Heart left ventricle (tissue), 16 donors: ENCODE measurements at regions not wholly inside any gene's neighbourhood (a gene's known extent, or its start where the extent isn't known, plus 50 kb on each side); places are given as distances from the start of the nearest gene placed in this dataset.

ENCODE experiments used
- ATAC-seq, 4 donors: fragments of 200-7000 bp; cut with Tn5 transposase; one replicate each; pipeline ENCODE4 v1.9.1; 2020 to 2022; ENCODE audit warnings: moderate library complexity in 4 of 4, mild to moderate bottlenecking in 3 of 4, moderate number of reproducible peaks in 1 of 4
- DNase-seq, 5 donors: peaks; one replicate each; pipeline ENCODE4 v3.0.0-alpha.2; 2020
- H3K27ac ChIP-seq, 12 donors: fragments of 200-600 bp; sonication (generic) in 4 of 12; one replicate each; pipeline versions ENCODE4 v1.5.0 to v1.8.0; 2016 to 2022; ENCODE audit warnings: mild to moderate bottlenecking in 2 of 12
- H3K27me3 ChIP-seq, 9 donors: fragments of 200-600 bp; sonication (generic) in 2 of 9; one replicate each; pipeline versions ENCODE4 v1.5.1 to v1.8.0; 2016 to 2022; ENCODE audit warnings: mild to moderate bottlenecking in 3 of 9
- H3K36me3 ChIP-seq, 9 donors: fragments of 200-600 bp; sonication (generic) in 2 of 9; one replicate each; pipeline versions ENCODE4 v1.5.0 to v1.8.0; 2018 to 2022; ENCODE audit warnings: mild to moderate bottlenecking in 2 of 9
- H3K4me1 ChIP-seq, 12 donors: fragments of 200-600 bp; sonication (generic) in 4 of 12; one replicate each; pipeline versions ENCODE4 v1.5.0 to v1.8.0; 2016 to 2022; ENCODE audit warnings: mild to moderate bottlenecking in 3 of 12
- H3K4me3 ChIP-seq, 12 donors: fragments of 200-600 bp; sonication (generic) in 4 of 12; one replicate each; pipeline versions ENCODE4 v1.5.0 to v1.8.0; 2017 to 2022; ENCODE audit warnings: mild to moderate bottlenecking in 9 of 12, moderate library complexity in 4 of 12
- H3K9me3 ChIP-seq, 12 donors: fragments of 200-600 bp; sonication (generic) in 4 of 12; one replicate each; pipeline versions ENCODE4 v1.5.0 to v1.8.0; 2016 to 2022; ENCODE audit warnings: mild to moderate bottlenecking in 1 of 12
- CTCF ChIP-seq, 12 donors: fragments of 200-600 bp; sonication (generic) in 4 of 12; IDR thresholded peaks; one replicate each; pipeline versions ENCODE4 v1.5.0 to v1.8.0; 2018 to 2022; ENCODE audit warnings: antibody characterized with exemption in 12 of 12, mild to moderate bottlenecking in 5 of 12
- POLR2A ChIP-seq, 2 donors: fragments of 450-650 bp; IDR thresholded peaks; one replicate each; pipeline ENCODE4 v1.6.1; 2017; ENCODE audit warnings: antibody characterized with exemption in 2 of 2, mild to moderate bottlenecking in 2 of 2, moderate library complexity in 2 of 2
- WGBS, 4 donors: extraction: QIAGEN DNeasy Blood & Tissue Kit in 2 of 4; methylation state at CpG; one replicate each; pipeline versions ENCODE4 v1.1.5 to v1.1.7; 2013 to 2018; 5-methylcytosine and 5-hydroxymethylcytosine counted together
- intact Hi-C, 10 donors: fragments of 100-400 bp; cut with DNase I; formaldehyde crosslinking; loops; one replicate each; pipeline versions ENCODE4 v1.11.1 to v1.14.2; 2022
- donor health status: ischemic (EF 13 %, LVEDD 7.1; RV severe dilation, severe dysfunction).
- donor health status: healthy with polysubstance abuse.
- donor health status: DM: no; HTN: yes; CAD: no.
- donor health status: DM: no; HTN: no; CAD: no.
- donor health status: ischemic (EF 25% LVEDD 6.9; RV normal size, moderate dysfunction).
- donor health status: ischemic (EF 25% LVEDD 5.7; RV mildly dilated, moderate dysfunction).
- donor health status: healthy.
- donor health status: DM: yes; HTN: yes; CAD: no.
- donor health status: ischemic (EF 35%, LVEDD 5.7; RV mildly dilated, moderate dysfunction).
- donor health status: nonischemic (EF 11% LVEDD 7.7; RV severe dilation, severe dysfunction).
- donor health status: DM: yes; HTN: yes; CAD: no.
- donor health status: PGD.
- donor health status: ischemic (EF 29% LVEDD 5.4; RV normal size, mild dysfunction).
- donor health status: nonischemic (EF 23%, LVEDD 6.1; RV moderate dilation, normal function).

GRCh38 chr1:9438431-9439073 lies 100.7 kb upstream of the SLC25A33 start:
- peaks cover 0 to 81% (median 43%) of the 10 kb centered on the region in 12 donors for H3K4me1 ChIP-seq
- peak overlapping the region; percentile 37 to 86 (median 58) for H3K27ac ChIP-seq
- intact Hi-C loops: no loop called here
- no peaks in the 10 kb centered on the region for H3K27me3 ChIP-seq
- 46 to 69% (median 58%) methylated on average over 12 of the region's 12 CpGs for WGBS, 4 donors
- ATAC-seq: peak in 3 of 4 donors; percentile 26 to 37 (median 27)
- H3K4me3 ChIP-seq: no peak overlapping the region
- no peak for TF ChIP-seq POLR2A (IDR thresholded peaks at IDR 0.05)
- H3K36me3 ChIP-seq: no peaks in the 10 kb centered on the region
- no peaks in the 10 kb centered on the region for H3K9me3 ChIP-seq
- peak in 3 of 5 donors; percentile 45 to 47 (median 46) for DNase-seq

DNA sequence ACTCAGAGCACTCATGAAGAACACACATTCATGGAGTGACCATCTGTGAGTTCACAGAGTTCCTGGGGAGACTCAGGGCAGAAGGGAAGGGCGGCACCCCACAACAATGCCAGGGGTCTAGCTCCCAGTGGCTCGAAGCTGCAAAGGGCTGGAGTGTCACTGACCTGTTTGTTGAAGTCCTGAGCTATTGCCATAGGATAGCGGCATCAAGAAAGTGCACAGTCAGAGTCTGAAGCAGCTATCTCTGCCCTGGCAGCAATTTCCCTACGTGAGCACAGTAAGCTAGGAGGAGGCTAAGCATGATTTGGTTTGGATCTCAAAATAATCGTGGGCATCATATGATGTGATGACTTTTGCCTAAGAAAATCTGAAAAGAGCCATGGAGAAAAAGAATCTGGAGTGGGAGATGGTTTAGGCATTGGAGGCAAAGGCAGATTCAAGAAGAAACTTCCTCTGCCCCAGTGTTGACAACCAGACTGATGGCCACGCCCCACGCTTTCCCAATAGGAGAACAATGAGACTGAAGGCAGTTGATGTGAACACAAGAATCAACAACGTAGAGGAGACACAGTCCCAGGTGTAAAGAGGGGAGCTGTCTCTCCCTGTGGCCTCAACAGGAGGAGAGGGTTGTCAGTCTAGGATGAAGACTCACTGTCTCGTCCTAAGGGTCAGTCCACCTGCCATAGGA lies 100.0 kb upstream of the SLC25A33 start:
- H3K4me3 ChIP-seq: no peak overlapping the region
- no peaks in the 10 kb centered on the region for H3K36me3 ChIP-seq
- ATAC-seq (no peak), DNase-seq (no peak)
- peak overlapping the region in 11 of 12 donors; percentile 37 to 86 (median 59) for H3K27ac ChIP-seq
- no peak for TF ChIP-seq POLR2A (IDR thresholded peaks at IDR 0.05)
- TF ChIP-seq CTCF (IDR thresholded peaks at IDR 0.05): no peak
- peaks cover 0 to 78% (median 43%) of the 10 kb centered on the region in 12 donors for H3K4me1 ChIP-seq
- WGBS, 4 donors: 73 to 81% (median 74%) methylated on average over 9 of the region's 9 CpGs
- H3K9me3 ChIP-seq: no peaks in the 10 kb centered on the region
- H3K27me3 ChIP-seq: no peaks in the 10 kb centered on the region
- intact Hi-C loops: no loop called here

- DNase-seq (no peak), ATAC-seq (no peak)
- no peak for TF ChIP-seq POLR2A (IDR thresholded peaks at IDR 0.05)
- no peak for TF ChIP-seq CTCF (IDR thresholded peaks at IDR 0.05)
- intact Hi-C loops: loop anchor here in 3 of 10 donors (5.0 to 10.0 kb wide), 2 partner anchors 55 to 148 kb away; partner anchors contain the start of gene SPSB1 (in 2 of the 3)
- Histone ChIP-seq H3K36me3 (no peaks in the 10 kb centered on the region), H3K9me3 (no peaks in the 10 kb centered on the region), H3K27ac (peak overlapping the region in 11 of 12 donors; percentile 56 to 88 (median 74)), H3K4me1 (peaks cover 0 to 68% (median 37%) of the 10 kb centered on the region in 12 donors), H3K4me3 (no peak overlapping the region), H3K27me3 (no peaks in the 10 kb centered on the region)
- 83 to 91% (median 88%) methylated on average over 7 of the region's 7 CpGs for WGBS, 4 donors
Measured at GRCh38 chr1:9440261-9440660, 99.0 kb upstream of the SLC25A33 start.

DNA sequence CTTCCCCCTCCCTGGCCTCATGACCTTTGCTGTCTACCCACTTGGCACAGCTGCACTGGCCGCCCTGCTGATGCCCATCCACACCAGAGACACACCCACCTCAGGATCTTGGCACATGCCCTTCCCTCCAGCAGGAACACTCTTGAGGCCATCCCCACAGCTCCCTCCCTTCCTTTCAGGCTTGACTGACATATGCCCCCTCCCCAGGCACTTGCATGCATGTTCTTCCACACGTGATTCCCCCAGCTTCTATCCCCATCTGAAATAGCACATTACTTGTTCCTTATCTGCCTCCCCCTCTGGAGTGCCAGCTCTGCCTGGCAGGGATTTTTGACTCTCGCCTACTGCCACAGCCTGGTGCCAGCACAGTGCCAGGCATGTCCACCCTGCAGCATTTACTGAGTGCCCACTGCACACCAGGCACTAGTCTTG lies 98.5 kb upstream of the SLC25A33 start:
- peak overlapping the region; percentile 56 to 88 (median 74) for H3K27ac ChIP-seq
- no peak for TF ChIP-seq CTCF (IDR thresholded peaks at IDR 0.05)
- no peaks in the 10 kb centered on the region for H3K36me3 ChIP-seq
- 48 to 63% (median 51%) methylated on average over 3 of the region's 3 CpGs for WGBS, 4 donors
- ATAC-seq (peak; percentile 77 to 86 (median 81)), DNase-seq (peak in 4 of 5 donors; percentile 60 to 85 (median 74))
- peaks cover 0 to 63% (median 33%) of the 10 kb centered on the region in 12 donors for H3K4me1 ChIP-seq
- no peaks in the 10 kb centered on the region for H3K27me3 ChIP-seq
- H3K9me3 ChIP-seq: no peaks in the 10 kb centered on the region
- no peak overlapping the region for H3K4me3 ChIP-seq
- intact Hi-C loops: loop anchor here in 3 of 10 donors (5.0 to 10.0 kb wide), 2 partner anchors 56 to 148 kb away; partner anchors contain the start of gene SPSB1 (in 2 of the 3)
